NB4 (cell line): ENCODE measurements at regions not wholly inside any gene's neighbourhood (a gene's known extent, or its start where the extent isn't known, plus 50 kb on each side); places are given as distances from the start of the nearest gene placed in this dataset.

ENCODE experiments used
- CTCF ChIP-seq: IDR thresholded peaks from one replicate; pipeline ENCODE4 v1.5.1; 2012; ENCODE audit warnings: low read depth, low read length
- MAX ChIP-seq: IDR thresholded peaks from 2 replicates; pipeline ENCODE4 v1.6.1; 2011; ENCODE audit warnings: low read depth, low read length
- MYC ChIP-seq: IDR thresholded peaks from 2 replicates; pipeline ENCODE4 v1.6.1; 2011; ENCODE audit warnings: low read depth, low read length
- POLR2A ChIP-seq: IDR thresholded peaks from 2 replicates; pipeline ENCODE4 v1.6.1; 2011; ENCODE audit warnings: mild to moderate bottlenecking; ENCODE audit not compliant: insufficient read length; ENCODE audit errors: extremely low read depth

- TF ChIP-seq CTCF (no peak), POLR2A (no peak), MAX (no peak), MYC (no peak)
Measured at GRCh38 chr1:208437401-208437800, 193.2 kb upstream of the PLXNA2 start.
